Breast epithelium (tissue), 3 donors: ENCODE measurements at regions not wholly inside any gene's neighbourhood (a gene's known extent, or its start where the extent isn't known, plus 50 kb on each side); places are given as distances from the start of the nearest gene placed in this dataset.

Source experiments
- CTCF ChIP-seq, 3 donors: fragments of 450-650 bp; IDR thresholded peaks; one replicate each; pipeline ENCODE4 v1.5.1; 2016 to 2017; ENCODE audit warnings: antibody characterized with exemption in 3 of 3, mild to moderate bottlenecking in 3 of 3, moderate library complexity in 3 of 3
- POLR2A ChIP-seq: fragments of 450-650 bp; IDR thresholded peaks from one replicate; pipeline ENCODE4 v1.6.1; 2016; ENCODE audit warnings: antibody characterized with exemption, mild to moderate bottlenecking, moderate library complexity

GRCh38 chr7:115635376-115635775 lies 395.2 kb downstream of the TFEC start:
- TF ChIP-seq POLR2A (no peak), CTCF (IDR thresholded peaks at IDR 0.05) (no peak)
